ENCODE measurements at regions not wholly inside any gene's neighbourhood (a gene's known extent, or its start where the extent isn't known, plus 50 kb on each side); places are given as distances from the start of the nearest gene placed in this dataset.

- TF ChIP-seq, protein P1, sequence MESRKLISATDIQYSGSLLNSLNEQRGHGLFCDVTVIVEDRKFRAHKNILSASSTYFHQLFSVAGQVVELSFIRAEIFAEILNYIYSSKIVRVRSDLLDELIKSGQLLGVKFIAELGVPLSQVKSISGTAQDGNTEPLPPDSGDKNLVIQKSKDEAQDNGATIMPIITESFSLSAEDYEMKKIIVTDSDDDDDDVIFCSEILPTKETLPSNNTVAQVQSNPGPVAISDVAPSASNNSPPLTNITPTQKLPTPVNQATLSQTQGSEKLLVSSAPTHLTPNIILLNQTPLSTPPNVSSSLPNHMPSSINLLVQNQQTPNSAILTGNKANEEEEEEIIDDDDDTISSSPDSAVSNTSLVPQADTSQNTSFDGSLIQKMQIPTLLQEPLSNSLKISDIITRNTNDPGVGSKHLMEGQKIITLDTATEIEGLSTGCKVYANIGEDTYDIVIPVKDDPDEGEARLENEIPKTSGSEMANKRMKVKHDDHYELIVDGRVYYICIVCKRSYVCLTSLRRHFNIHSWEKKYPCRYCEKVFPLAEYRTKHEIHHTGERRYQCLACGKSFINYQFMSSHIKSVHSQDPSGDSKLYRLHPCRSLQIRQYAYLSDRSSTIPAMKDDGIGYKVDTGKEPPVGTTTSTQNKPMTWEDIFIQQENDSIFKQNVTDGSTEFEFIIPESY (IDR thresholded peaks at IDR 0.05): no peak
- no peak for TF ChIP-seq TAF1 (conservative IDR thresholded peaks at IDR 0.05)
These were observed 878.0 kb upstream of the GOT2 start (continued) for GRCh38 chr16:59612094-59612493.

DNA sequence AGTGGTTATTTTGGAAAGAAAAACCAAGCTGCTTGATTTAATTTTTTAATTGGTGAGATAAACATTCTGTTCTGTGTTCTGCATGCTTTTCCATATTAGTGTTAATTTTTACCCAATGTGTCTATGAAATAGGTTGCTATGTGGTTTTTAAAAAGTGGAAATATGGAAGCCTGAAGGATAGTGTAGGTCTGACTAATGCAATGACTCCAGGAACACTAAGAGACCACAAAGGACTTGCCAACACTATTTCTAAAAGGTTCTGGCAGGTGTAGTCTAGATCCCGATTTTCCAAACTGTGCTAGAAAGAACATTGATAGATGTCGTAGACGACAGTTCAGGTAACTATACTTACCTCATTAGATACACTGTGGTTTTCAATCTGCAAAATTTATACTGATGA lies 877.4 kb upstream of the GOT2 start:
- 81% methylated on average over 3 of the region's 3 CpGs for WGBS
- TF ChIP-seq TAF1 (conservative IDR thresholded peaks at IDR 0.05) (no peak), FOXA1 (IDR thresholded peaks at IDR 0.05) (no peak), JUND (IDR thresholded peaks at IDR 0.05) (no peak), NR2F2 (IDR thresholded peaks at IDR 0.05) (no peak), REST (IDR thresholded peaks at IDR 0.05) (no peak), SP1 (IDR thresholded peaks at IDR 0.05) (no peak)

DNA sequence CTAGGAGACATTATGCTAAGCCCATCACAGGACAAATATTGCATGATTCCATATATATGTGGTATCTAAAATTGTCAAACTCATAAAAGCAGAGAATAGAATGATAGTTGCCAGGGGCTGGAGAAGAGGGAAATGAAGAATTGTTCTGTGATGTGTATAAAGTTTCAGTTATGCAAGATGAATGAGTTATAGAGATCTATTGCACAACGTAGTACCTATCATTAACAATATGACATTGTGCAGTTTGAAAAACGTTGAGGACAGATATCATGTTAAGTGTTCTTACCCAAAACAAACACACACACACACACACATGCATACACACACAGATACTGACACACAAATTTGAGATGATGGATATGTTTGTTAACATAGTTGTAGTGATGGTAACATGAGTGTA lies 871.6 kb upstream of the GOT2 start:
- no peak overlapping the region for H3K27ac ChIP-seq (ENCODE audit: low read depth in 1 of 2, low read length in 2 of 2)
- 53% methylated on average over 2 of the region's 2 CpGs for WGBS
- H3K9ac ChIP-seq (ENCODE audit: low read depth in 1 of 2, low read length in 2 of 2): no peak overlapping the region
- TF ChIP-seq RXRA (IDR thresholded peaks at IDR 0.05) (no peak), YY1 (IDR thresholded peaks at IDR 0.05) (no peak), JUND (IDR thresholded peaks at IDR 0.05) (no peak), REST (IDR thresholded peaks at IDR 0.05) (no peak), EGR1 (IDR thresholded peaks at IDR 0.05; ENCODE audit: low read depth in 2 of 2) (no peak), HNF4G (IDR thresholded peaks at IDR 0.05) (no peak), FOXA1 (IDR thresholded peaks at IDR 0.05) (no peak), FOXA2 (IDR thresholded peaks at IDR 0.05) (no peak), SP1 (IDR thresholded peaks at IDR 0.05) (no peak), NR2F2 (IDR thresholded peaks at IDR 0.05) (no peak), GABPA (IDR thresholded peaks at IDR 0.05 in 1 of 2, conservative IDR thresholded peaks at IDR 0.05 in 1 of 2) (no peak), TAF1 (conservative IDR thresholded peaks at IDR 0.05) (no peak), RAD21 (IDR thresholded peaks at IDR 0.05) (no peak)
- TF ChIP-seq, protein P2, sequence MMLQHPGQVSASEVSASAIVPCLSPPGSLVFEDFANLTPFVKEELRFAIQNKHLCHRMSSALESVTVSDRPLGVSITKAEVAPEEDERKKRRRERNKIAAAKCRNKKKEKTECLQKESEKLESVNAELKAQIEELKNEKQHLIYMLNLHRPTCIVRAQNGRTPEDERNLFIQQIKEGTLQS (IDR thresholded peaks at IDR 0.05): no peak
- TF ChIP-seq, protein P3, sequence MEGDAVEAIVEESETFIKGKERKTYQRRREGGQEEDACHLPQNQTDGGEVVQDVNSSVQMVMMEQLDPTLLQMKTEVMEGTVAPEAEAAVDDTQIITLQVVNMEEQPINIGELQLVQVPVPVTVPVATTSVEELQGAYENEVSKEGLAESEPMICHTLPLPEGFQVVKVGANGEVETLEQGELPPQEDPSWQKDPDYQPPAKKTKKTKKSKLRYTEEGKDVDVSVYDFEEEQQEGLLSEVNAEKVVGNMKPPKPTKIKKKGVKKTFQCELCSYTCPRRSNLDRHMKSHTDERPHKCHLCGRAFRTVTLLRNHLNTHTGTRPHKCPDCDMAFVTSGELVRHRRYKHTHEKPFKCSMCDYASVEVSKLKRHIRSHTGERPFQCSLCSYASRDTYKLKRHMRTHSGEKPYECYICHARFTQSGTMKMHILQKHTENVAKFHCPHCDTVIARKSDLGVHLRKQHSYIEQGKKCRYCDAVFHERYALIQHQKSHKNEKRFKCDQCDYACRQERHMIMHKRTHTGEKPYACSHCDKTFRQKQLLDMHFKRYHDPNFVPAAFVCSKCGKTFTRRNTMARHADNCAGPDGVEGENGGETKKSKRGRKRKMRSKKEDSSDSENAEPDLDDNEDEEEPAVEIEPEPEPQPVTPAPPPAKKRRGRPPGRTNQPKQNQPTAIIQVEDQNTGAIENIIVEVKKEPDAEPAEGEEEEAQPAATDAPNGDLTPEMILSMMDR (IDR thresholded peaks at IDR 0.05; ENCODE audit: low read depth, low read length, missing input control): no peak
- no peaks in the 10 kb centered on the region for H3K9me3 ChIP-seq (ENCODE audit: control insufficient read depth in 4 of 4, low read length in 3 of 4)
- no peaks in the 10 kb centered on the region for H3K27me3 ChIP-seq (ENCODE audit: control insufficient read depth in 4 of 4, insufficient read depth in 4 of 4, low read length in 3 of 4)
- no peaks in the 10 kb centered on the region for H3K4me1 ChIP-seq (ENCODE audit: control insufficient read depth in 4 of 4, insufficient read depth in 4 of 4, low read length in 3 of 4)
- no peaks in the 10 kb centered on the region for H3K36me3 ChIP-seq (ENCODE audit: control insufficient read depth in 4 of 4, insufficient read depth in 3 of 4, low read depth in 1 of 4, low read length in 3 of 4)
- DNase-seq (ENCODE audit: low spot score): no peak
- H3K4me3 ChIP-seq (ENCODE audit: low read depth in 1 of 3, low read length in 3 of 3): no peak overlapping the region

More for the DNA sequence above, 877.4 kb upstream of the GOT2 start:
- Histone ChIP-seq H3K36me3 (ENCODE audit: control insufficient read depth in 4 of 4, insufficient read depth in 3 of 4, low read depth in 1 of 4, low read length in 3 of 4) (no peaks in the 10 kb centered on the region), H3K9me3 (ENCODE audit: control insufficient read depth in 4 of 4, low read length in 3 of 4) (no peaks in the 10 kb centered on the region), H3K27me3 (ENCODE audit: control insufficient read depth in 4 of 4, insufficient read depth in 4 of 4, low read length in 3 of 4) (no peaks in the 10 kb centered on the region), H3K4me1 (ENCODE audit: control insufficient read depth in 4 of 4, insufficient read depth in 4 of 4, low read length in 3 of 4) (no peaks in the 10 kb centered on the region), H3K4me3 (ENCODE audit: low read depth in 1 of 3, low read length in 3 of 3) (no peak overlapping the region), H3K27ac (ENCODE audit: low read depth in 1 of 2, low read length in 2 of 2) (no peak overlapping the region), H3K9ac (ENCODE audit: low read depth in 1 of 2, low read length in 2 of 2) (no peak overlapping the region)
- no peak for DNase-seq (ENCODE audit: low spot score)

Measured in liver (tissue), 8 donors.